OCI-LY3 (cell line): ENCODE measurements at regions not wholly inside any gene's neighbourhood (a gene's known extent, or its start where the extent isn't known, plus 50 kb on each side); places are given as distances from the start of the nearest gene placed in this dataset.

ENCODE experiments used
- CTCF ChIP-seq: fragments of 200-600, 300-600 bp; sonication (generic); IDR thresholded peaks from 2 replicates; pipeline ENCODE4 v1.5.1; 2014; ENCODE audit warnings: antibody characterized with exemption, low read length, low read depth
- EZH2phosphoT487 ChIP-seq: fragments of 200-600 bp; shearing (Covaris generic); IDR thresholded peaks from 2 replicates; pipeline ENCODE4 v1.6.1; 2018; ENCODE audit warnings: antibody characterized with exemption, mixed run types, low read depth

GRCh38 chrY:21005531-21005930 lies 249.6 kb downstream of the RPS4Y2 start:
- no peak for TF ChIP-seq CTCF
- no peak for TF ChIP-seq EZH2phosphoT487
